ENCODE measurements at regions not wholly inside any gene's neighbourhood (a gene's known extent, or its start where the extent isn't known, plus 50 kb on each side); places are given as distances from the start of the nearest gene placed in this dataset.

GRCh38 chrX:5586726-5587125 lies 641.9 kb downstream of the NLGN4X start:
- TF ChIP-seq, protein P1, sequence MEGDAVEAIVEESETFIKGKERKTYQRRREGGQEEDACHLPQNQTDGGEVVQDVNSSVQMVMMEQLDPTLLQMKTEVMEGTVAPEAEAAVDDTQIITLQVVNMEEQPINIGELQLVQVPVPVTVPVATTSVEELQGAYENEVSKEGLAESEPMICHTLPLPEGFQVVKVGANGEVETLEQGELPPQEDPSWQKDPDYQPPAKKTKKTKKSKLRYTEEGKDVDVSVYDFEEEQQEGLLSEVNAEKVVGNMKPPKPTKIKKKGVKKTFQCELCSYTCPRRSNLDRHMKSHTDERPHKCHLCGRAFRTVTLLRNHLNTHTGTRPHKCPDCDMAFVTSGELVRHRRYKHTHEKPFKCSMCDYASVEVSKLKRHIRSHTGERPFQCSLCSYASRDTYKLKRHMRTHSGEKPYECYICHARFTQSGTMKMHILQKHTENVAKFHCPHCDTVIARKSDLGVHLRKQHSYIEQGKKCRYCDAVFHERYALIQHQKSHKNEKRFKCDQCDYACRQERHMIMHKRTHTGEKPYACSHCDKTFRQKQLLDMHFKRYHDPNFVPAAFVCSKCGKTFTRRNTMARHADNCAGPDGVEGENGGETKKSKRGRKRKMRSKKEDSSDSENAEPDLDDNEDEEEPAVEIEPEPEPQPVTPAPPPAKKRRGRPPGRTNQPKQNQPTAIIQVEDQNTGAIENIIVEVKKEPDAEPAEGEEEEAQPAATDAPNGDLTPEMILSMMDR (IDR thresholded peaks at IDR 0.05; ENCODE audit: low read depth, low read length): no peak
- TF ChIP-seq MYC (IDR thresholded peaks at IDR 0.05; ENCODE audit: low read depth, low read length) (no peak), MAX (IDR thresholded peaks at IDR 0.05; ENCODE audit: low read depth, low read length) (no peak)
